ENCODE measurements at regions not wholly inside any gene's neighbourhood (a gene's known extent, or its start where the extent isn't known, plus 50 kb on each side); places are given as distances from the start of the nearest gene placed in this dataset.
"Not testable (repeated sequence)": the region's sequence is repeated elsewhere in the genome, so short reads cannot be mapped to it uniquely, and the experiment has no call there.

GRCh38 chr4:72875138-72875537 lies 194.4 kb downstream of the COX18 start:
- no peak for DNase-seq

DNA sequence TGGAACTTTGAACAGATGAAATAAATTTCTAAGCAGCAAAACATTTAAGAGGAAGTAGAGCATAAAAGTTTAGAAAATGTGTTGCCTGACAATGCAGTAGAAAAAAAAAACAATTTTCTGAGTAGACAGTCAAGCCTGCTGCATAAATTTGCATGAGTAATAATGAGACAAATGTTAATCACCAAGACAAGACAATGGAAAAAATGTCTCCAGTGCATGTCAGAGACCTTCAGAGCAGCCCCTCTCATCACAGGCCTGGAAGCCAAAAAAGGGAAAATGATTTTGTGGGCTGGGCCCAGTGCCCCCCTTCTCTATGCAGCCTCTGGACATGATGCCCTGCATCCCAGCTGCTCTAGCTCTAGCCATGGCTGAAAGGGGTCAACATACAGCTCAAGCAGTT lies 204.6 kb downstream of the COX18 start:
- DNase-seq = no peak

DNA sequence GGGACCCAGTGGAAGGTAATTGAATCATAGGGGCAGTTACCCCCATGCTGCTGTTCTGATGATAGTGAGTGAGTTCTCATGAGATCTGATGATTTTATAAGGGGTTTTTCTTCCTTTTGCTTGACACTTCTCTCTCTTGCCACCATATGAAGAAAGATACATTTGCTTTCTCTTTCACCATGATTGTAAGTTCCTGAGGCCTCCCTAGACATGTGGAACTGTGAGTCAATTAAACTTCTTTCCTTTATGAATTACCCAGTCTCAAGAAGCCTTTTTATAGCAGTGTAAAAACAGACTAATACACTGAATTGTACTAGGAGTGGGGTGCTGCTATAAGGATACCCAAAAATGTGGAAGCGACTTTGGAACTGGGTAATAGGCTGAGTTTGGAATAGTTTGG lies 205.2 kb downstream of the COX18 start:
- DNase-seq = not testable (repeated sequence)

- peak in 1 of 2 experiments; percentile 35 for DNase-seq
Measured at GRCh38 chr4:72860766-72861165, 208.8 kb downstream of the COX18 start.

DNA sequence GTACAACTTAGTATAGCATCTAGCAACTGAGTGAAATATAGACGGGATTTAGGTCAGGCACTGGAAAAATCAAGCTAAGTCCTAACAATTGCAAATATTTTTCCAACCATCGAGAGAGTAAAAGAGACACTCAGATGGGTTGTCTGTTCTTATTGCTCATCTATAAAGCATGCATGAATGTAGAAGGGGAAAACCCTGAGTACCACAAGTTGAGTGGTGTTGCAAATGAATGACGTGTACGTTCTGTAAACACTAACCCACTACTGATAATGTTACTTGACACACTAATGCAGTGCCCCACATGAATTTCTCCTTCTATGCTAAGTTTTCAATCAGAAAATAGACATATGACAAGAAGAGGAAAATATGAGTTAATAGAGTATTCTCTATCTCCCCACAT lies 211.2 kb downstream of the COX18 start:
- DNase-seq = no peak

- no peak for DNase-seq
Measured at GRCh38 chr4:72857787-72858186, 211.7 kb downstream of the COX18 start.

- DNase-seq = no peak
Measured at GRCh38 chr4:72857216-72857615, 212.3 kb downstream of the COX18 start.

GRCh38 chr4:72846280-72847111 lies 223.0 kb downstream of the COX18 start:
- peak in 1 of 2 experiments; percentile 64 for DNase-seq

GRCh38 chr4:72843466-72843865 lies 226.1 kb downstream of the COX18 start:
- no peak for DNase-seq

GRCh38 chr4:72842323-72842722 lies 227.2 kb downstream of the COX18 start:
- DNase-seq = no peak

GRCh38 chr4:72840166-72840565 lies 229.3 kb downstream of the COX18 start:
- not testable (repeated sequence) for DNase-seq

- DNase-seq = no peak
Measured at GRCh38 chr4:72828864-72829263, 240.7 kb downstream of the COX18 start.

DNA sequence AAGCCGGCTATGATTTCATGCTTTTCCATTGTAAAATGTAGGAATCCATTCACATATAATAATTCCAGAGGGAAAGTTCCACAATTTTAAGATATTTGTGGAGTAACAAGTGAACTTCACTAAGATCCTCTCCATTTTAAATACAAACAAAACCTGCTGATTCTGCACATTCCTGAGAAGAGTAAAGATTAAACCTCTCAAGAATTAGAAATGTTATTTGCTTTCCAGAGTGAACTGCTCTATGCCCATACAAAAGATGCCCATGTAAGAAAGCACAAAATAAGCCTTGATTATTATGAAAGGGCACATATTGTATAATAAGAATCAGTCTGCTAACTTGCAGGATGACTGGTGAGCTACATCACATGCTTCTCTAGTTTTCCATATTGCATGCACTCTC lies 241.5 kb downstream of the COX18 start:
- no peak for DNase-seq

GRCh38 chr4:72820107-72820506 lies 249.4 kb downstream of the COX18 start:
- DNase-seq = no peak

DNA sequence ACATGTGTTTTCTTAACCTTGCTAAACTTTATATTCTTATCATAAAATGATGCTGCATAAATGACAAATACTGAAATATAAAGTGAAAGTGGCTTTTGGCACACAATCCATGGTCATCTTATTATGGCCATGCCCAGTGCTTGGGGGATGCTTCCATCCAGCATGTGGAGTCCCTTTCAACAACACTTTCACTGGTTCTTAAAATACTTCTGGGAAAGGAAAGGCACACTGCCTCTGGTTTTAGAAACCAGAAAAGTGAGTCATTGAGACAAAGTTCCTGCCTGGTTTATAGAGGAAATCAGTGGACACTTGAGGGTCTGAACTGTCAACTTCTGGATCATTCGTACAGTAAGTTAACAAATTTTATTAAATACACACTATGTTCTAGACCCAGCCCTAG lies 248.0 kb upstream of the ADAMTS3 start:
- no peak for DNase-seq

DNA sequence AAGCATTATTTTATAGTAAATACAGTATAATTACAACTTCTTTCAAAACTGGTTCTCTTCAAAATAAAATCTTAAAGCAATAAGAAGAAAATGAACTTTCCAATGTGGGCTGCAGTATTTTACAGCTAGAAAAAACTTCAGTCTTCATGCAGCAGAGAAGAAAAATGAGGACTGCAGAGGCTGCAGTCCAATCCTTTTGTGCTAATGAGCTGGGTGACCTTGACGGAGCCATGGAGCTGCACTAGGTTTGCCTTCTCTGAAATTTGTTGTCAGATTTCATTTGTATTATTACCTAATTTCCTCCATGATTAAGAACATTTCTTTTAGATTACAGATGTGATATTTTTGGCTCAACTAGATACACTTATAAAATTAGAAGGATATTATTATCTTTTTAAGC lies 245.2 kb upstream of the ADAMTS3 start:
- DNase-seq = no peak

- no peak for DNase-seq
Measured at GRCh38 chr4:72809208-72809607, 240.2 kb upstream of the ADAMTS3 start.

- DNase-seq = no peak
Measured at GRCh38 chr4:72805284-72805683, 236.3 kb upstream of the ADAMTS3 start.

GRCh38 chr4:72797486-72797885 lies 228.5 kb upstream of the ADAMTS3 start:
- DNase-seq = no peak

GRCh38 chr4:72791054-72791453 lies 222.0 kb upstream of the ADAMTS3 start:
- DNase-seq = no peak

GRCh38 chr4:72786401-72786990 lies 217.5 kb upstream of the ADAMTS3 start:
- DNase-seq = no peak

GRCh38 chr4:72779241-72779640 lies 210.2 kb upstream of the ADAMTS3 start:
- DNase-seq = no peak

DNA sequence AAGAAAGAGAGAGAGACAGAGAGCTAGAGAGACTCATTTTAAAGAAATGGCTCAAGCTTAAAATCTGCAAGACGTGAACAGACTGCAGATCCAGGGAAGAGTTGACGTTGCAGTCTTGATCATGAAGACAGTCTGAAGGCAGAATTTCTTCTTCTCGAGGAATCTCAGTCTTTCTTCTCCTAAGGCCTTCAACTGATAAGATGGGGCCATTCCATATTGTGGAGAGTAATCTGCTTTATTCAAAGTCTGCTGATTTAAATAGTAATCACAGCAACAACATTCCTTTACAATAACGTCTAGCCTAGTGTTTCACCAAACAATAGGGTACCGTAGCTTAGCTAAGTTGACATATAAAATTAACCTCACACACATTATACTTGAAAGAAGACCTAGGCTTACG lies 208.4 kb upstream of the ADAMTS3 start:
- DNase-seq = no peak

DNA sequence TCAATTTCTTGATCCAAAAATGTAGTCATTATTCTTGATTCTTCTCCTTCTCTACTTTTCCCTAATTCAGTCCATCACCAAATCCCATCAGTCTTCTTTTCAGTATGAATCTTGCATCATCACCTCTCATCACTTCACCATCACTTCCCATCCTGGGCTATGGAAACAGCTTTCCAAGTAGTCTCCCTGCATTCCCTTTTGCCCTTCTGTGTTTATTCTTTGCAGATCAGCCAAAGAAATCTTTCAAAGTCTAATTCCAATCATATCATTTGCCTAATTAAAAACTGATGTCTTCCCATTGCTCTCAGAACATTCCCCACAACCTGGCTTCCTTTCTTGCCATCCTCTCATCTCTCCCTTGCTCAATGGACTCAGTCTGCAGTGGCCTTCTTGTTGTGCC lies 201.7 kb upstream of the ADAMTS3 start:
- no peak for DNase-seq

DNA sequence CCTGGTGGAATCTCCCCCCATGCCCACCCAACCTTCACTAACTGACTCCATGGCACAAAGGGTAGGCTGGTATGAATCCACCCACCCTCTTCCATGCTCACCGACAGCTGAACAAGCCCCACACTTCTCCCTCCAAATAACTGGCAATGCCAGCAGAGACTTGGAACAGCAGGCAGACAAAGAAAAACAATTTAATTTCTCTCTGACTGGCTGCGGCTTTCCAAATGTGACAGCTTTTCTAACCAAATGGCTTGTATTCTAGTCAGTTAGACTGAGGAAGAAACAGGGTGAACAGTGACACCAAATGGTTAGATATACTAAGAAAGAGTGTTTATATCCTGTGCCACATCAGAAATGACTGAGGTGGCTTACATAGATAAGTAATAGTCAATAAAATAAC lies 199.3 kb upstream of the ADAMTS3 start:
- DNase-seq = no peak

Measured in NCI-H524 (cell line).